Adrenal gland (tissue), 9 donors: ENCODE measurements at regions not wholly inside any gene's neighbourhood (a gene's known extent, or its start where the extent isn't known, plus 50 kb on each side); places are given as distances from the start of the nearest gene placed in this dataset.

ENCODE experiments used
- DNase-seq, 7 donors: peaks; one replicate each; pipeline ENCODE4 v3.0.0-alpha.2; 2019 to 2020
- H3K27ac ChIP-seq, 5 donors: fragments of 200-600 bp; sonication (generic) in 4 of 5; 1 replicate in 3 of 5; 2 replicates in 2 of 5; pipeline versions ENCODE4 v1.5.1 to v1.8.0; 2016 to 2020; ENCODE audit warnings: mild to moderate bottlenecking in 1 of 5
- H3K27me3 ChIP-seq: fragments of 200-600 bp; 2 replicates; pipeline ENCODE4 v1.8.0; 2021
- H3K36me3 ChIP-seq, 2 donors: fragments of 200-600 bp; replicated peaks in 1 of 2; 1 replicate in 1 of 2; 2 replicates in 1 of 2; pipeline versions ENCODE4 v1.5.1 to v1.8.0; 2018 to 2022
- H3K4me1 ChIP-seq, 2 donors: fragments of 200-600 bp; replicated peaks in 1 of 2; 1 replicate in 1 of 2; 2 replicates in 1 of 2; pipeline versions ENCODE4 v1.5.1 to v1.8.0; 2018 to 2021
- H3K4me3 ChIP-seq, 4 donors: fragments of 200-600 bp; sonication (generic) in 3 of 4; one replicate each; pipeline ENCODE4 v1.5.1; 2016 to 2018
- H3K9me3 ChIP-seq, 3 donors: fragments of 200-600 bp; sonication (generic) in 1 of 3; replicated peaks in 1 of 3; 1 replicate in 2 of 3; 2 replicates in 1 of 3; pipeline versions ENCODE4 v1.5.1 to v1.8.0; 2016 to 2021
- CTCF ChIP-seq, 6 experiments: fragments of 450-650 bp in 4 of 6; fragments of 200-600 bp in 2 of 6; sonication (generic) in 1 of 6; IDR thresholded peaks; 1 replicate in 5 of 6; 2 replicates in 1 of 6; pipeline versions ENCODE4 v1.5.1 to v1.8.0; 2016 to 2021; ENCODE audit warnings: antibody characterized with exemption in 6 of 6, mild to moderate bottlenecking in 2 of 6, moderate library complexity in 1 of 6
- POLR2A ChIP-seq, 2 donors: fragments of 450-650 bp; IDR thresholded peaks; one replicate each; pipeline ENCODE4 v1.6.1; 2017; ENCODE audit warnings: antibody characterized with exemption in 2 of 2, mild to moderate bottlenecking in 2 of 2, moderate library complexity in 1 of 2
- WGBS, 4 donors: extraction: QIAGEN DNeasy Blood & Tissue Kit in 2 of 4; methylation state at CpG; one replicate each; pipeline versions ENCODE4 v1.1.5 to v1.1.7; 2013 to 2017; 5-methylcytosine and 5-hydroxymethylcytosine counted together
- intact Hi-C, 2 donors: fragments of 100-400 bp; cut with DNase I; formaldehyde crosslinking; loops; one replicate each; pipeline versions ENCODE4 v1.14.1 to v1.15.0; 2022 to 2023
- donor health status: healthy with polysubstance abuse.
- donor health status: Bipolar disorder and iron deficiency.
- donor health status: DM: yes; HTN: yes; CAD: no.
- donor health status: DM: no; HTN: no; CAD: no.
- donor health status: DM: no; HTN: no; CAD: no.

- intact Hi-C loops: no loop called here
- no peak for TF ChIP-seq CTCF (IDR thresholded peaks at IDR 0.05)
- TF ChIP-seq POLR2A (IDR thresholded peaks at IDR 0.05): no peak
- no peaks in the 10 kb centered on the region for H3K4me1 ChIP-seq
- H3K27ac ChIP-seq: peak overlapping the region in 1 of 5 donors; percentile 55
- H3K36me3 ChIP-seq: no peaks in the 10 kb centered on the region
- H3K4me3 ChIP-seq: no peak overlapping the region
- H3K9me3 ChIP-seq: no peaks in the 10 kb centered on the region
- DNase-seq: peak in 3 of 7 donors; percentile 20 to 24 (median 21)
- no peaks in the 10 kb centered on the region for H3K27me3 ChIP-seq
- WGBS, 4 donors: 27 to 46% (median 38%) methylated on average over 1 of the region's 1 CpG
These were observed 634.8 kb upstream of the FAM174A start for GRCh38 chr5:99900302-99900852.

- no peak overlapping the region for H3K27ac ChIP-seq
- no peak overlapping the region for H3K4me3 ChIP-seq
- intact Hi-C loops: no loop called here
- TF ChIP-seq CTCF (IDR thresholded peaks at IDR 0.05) (no peak), POLR2A (IDR thresholded peaks at IDR 0.05) (no peak)
- H3K4me1 ChIP-seq: no peaks in the 10 kb centered on the region
- WGBS, 4 donors: 84 to 95% (median 87%) methylated on average over 4 of the region's 4 CpGs
- no peaks in the 10 kb centered on the region for H3K9me3 ChIP-seq
- H3K36me3 ChIP-seq: no peaks in the 10 kb centered on the region
- H3K27me3 ChIP-seq: no peaks in the 10 kb centered on the region
- no peak for DNase-seq
These were observed 655.2 kb upstream of the FAM174A start for GRCh38 chr5:99879791-99880511.

- Histone ChIP-seq H3K36me3 (no peaks in the 10 kb centered on the region), H3K27ac (no peak overlapping the region), H3K4me1 (no peaks in the 10 kb centered on the region), H3K27me3 (no peaks in the 10 kb centered on the region), H3K9me3 (no peaks in the 10 kb centered on the region), H3K4me3 (no peak overlapping the region)
- 79 to 87% (median 83%) methylated on average over 4 to 5 of the region's 5 CpGs for WGBS, 4 donors
- TF ChIP-seq POLR2A (IDR thresholded peaks at IDR 0.05): no peak
- TF ChIP-seq CTCF (IDR thresholded peaks at IDR 0.05): no peak
- intact Hi-C loops: no loop called here
- no peak for DNase-seq
These were observed 656.3 kb upstream of the FAM174A start for GRCh38 chr5:99878830-99879229.

- Histone ChIP-seq H3K9me3 (no peaks in the 10 kb centered on the region), H3K4me1 (no peaks in the 10 kb centered on the region), H3K27me3 (no peaks in the 10 kb centered on the region), H3K4me3 (no peak overlapping the region), H3K36me3 (no peaks in the 10 kb centered on the region), H3K27ac (no peak overlapping the region)
- intact Hi-C loops: no loop called here
- WGBS, 4 donors: 39 to 62% (median 49%) methylated on average over 2 of the region's 2 CpGs
- no peak for DNase-seq
- TF ChIP-seq CTCF (IDR thresholded peaks at IDR 0.05): no peak
- TF ChIP-seq POLR2A (IDR thresholded peaks at IDR 0.05): no peak
These were observed 668.4 kb upstream of the FAM174A start for GRCh38 chr5:99866740-99867139.
